DMS53 treated with DMSO at 0.1 percent for 48 hours (cell line): ENCODE measurements at regions not wholly inside any gene's neighbourhood (a gene's known extent, or its start where the extent isn't known, plus 50 kb on each side); places are given as distances from the start of the nearest gene placed in this dataset.
A peak's percentile ranks its signal among the peaks of the same experiment; 100 is the strongest.

Experiments used
- DNase-seq: peaks from one replicate; lab custom pipeline; 2025; ENCODE audit not compliant: unreplicated experiment; lab: John Stamatoyannopoulos, UW

GRCh38 chr5:54721116-54721515, 203.6 kb downstream of the SNX18 start:
- DNase-seq = no peak

- no peak for DNase-seq
These were observed 202.8 kb downstream of the SNX18 start for GRCh38 chr5:54720341-54720740.

DNA sequence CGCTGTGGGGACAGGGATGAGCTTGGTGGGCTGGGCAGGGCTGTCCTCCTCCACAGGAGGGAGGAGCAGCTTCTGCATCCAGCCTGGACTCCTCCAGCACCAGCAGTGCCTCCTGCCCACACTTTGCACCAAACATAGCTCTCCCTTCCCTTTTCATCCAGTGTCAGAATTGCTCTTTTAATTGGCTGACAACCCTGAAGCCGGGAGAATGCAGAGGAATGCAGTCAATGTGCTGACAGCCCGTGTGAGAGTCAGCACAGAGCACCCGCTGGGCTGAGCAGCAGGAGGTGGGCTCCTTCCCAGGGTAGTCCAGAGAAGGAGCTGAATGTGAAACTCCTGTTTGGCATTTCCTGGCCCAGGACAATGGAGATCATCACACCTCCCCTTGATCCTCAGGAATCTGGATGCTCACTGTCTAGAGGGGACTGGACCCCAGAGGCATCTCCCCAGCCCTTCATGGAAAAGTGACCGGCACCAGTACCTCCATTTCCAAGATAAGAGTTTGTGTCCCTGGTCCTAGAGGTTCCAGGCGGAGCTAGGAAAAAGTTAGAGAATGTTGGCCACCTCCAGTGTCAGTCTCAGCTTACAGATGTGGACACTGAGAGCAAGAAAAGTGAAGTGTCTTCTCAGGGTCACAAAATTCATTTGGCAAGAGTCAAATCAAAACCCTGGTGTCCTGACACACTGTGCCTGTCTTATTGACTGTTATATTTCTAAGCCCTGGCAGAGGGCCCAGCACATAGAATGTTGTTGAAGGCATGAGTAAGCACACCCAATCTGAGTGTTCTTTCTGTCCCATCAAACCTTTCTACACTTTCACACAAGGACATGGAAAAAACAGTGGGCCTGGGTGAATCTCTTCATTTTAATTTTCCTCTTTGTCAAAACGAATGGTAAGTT, 202.1 kb downstream of the SNX18 start:
- no peak for DNase-seq

DNA sequence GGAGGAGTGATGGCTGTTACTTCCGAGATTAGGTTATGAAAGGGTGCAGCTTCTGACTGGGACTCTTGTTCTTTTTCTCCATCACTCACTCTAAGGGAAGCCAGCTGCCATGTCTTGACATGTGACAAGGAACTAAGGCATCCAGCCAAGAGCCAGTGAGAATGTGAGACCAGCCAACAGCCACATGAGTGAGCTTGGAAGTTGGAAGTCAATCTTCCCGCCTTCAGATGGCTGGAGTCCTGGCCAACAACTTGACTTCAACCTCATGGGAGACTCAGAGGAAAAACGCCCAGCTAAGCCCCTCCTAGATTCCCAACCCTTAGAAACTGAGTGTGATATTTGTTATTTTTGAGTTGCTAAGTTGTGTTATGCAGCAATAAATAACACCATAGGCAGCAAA, 201.1 kb downstream of the SNX18 start:
- DNase-seq = no peak

GRCh38 chr5:54717870-54718269, 200.3 kb downstream of the SNX18 start:
- DNase-seq = no peak

DNA sequence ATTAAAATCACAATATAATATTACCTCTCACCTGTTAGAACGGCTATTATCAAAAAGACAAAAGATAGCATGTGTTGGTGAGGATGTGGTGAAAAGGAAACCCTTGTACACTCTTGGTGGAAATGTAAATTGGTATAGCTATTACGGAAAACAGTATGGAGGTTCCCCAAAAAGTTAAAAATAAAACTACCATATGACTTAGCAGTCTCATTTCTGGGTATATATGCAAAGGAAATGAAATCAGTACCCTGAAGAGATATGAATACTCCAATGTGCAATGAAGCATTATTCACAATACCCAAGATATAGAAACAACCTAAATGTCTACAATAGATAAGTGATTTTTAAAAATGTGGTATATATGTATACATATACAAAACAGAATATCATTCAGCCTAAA, 199.9 kb downstream of the SNX18 start:
- no peak for DNase-seq

DNA sequence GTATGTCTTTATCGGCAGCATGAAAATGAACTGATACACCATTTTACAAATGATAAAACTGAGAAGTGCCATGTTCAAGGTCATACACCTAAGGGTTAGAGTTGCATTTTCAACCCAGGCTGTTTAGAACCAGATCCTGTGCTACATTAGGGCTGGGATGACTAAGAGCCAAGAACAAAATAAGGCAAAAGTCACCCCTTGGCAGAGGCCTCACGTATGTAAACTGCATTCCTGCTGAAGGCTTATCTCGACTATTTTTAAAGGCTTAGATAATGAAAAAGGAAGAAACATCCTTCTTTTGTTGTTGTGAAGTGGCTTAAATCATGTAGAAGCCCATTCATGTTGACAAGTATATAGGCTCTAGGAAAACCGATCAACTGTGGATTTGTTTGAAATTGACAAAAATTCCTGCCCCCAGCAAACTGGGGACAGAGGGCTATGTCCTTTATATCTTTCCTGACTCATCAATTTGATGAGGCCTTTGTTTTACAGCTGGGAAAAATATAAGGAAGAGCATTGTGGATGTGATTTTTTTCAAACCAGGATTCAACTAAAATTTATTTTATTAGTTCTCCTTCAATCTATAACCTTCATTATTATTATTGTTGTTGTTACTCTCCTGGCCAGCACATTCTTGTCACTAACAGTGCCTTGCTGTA, 196.5 kb downstream of the SNX18 start:
- DNase-seq = no peak

GRCh38 chr5:54709096-54709495, 191.5 kb downstream of the SNX18 start:
- DNase-seq = no peak

DNA sequence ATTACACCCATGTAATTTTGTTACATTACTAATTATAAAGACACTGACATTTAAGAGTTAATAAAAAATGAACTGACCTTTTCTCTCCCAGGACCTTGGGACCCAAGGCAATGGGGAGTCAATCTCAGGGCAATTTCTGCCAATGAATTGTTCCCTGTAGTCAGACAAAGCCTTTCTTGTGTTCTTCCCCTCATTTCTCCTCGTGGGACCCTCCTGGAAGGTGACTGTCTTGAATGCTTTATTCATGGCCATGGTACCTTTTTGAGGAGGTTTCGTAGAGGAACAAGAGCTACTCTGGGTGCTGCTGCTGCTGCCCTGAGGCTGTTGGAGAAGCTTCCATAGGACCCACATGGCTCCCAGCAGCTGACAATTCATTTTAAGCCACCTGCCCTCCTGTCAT, 190.3 kb downstream of the SNX18 start:
- no peak for DNase-seq

DNA sequence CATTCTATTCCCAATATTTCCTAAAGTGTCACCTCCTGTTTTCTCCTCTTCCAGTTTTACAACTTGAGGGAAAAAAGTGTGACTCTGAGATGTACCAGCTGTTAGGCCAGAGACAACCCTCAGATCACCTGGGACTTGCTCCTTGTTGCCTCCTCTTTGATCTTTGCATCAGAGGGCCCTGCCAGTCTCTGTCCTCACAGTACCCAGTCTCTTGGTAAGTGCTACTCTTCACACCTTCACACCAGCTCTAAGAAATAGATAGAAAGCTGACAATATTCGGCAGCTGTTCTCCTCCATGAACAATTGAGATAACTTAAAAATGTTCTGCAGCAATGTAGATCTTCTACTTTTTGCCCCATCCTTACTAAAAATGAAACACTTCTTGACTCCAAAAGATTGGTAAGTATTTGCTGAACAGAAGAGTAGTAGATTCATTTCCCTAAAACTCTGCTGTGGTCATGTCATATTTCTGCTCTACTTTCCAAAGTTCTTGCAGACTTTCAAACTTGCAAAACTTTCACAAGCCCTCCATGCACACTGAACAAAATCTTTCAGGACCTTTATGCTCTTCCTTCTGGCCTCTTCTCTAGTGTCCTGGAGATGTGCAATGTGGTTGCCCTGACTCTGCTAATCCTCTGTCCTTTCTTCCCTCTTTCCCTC, 188.6 kb downstream of the SNX18 start:
- no peak for DNase-seq

DNA sequence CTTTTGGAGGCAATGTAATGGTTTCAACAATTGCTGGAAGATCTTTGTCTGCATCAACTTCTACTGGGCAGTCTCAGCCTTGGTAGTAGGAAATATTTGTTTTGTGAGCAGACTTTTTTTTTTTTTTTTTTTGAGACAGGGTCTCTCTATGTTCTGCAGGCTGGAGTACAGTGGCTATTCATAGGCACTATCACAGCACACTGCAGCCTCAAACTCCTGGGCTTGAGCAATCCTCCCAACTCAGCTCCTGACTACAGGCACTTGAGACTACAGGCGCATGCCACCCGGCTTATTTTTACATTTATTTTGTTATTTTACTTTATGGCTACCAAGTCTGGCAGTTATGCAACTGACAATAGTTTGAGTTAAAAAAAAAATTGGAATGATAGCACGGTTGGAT, 187.3 kb downstream of the SNX18 start:
- no peak for DNase-seq

- no peak for DNase-seq
These were observed 186.8 kb downstream of the SNX18 start for GRCh38 chr5:54704333-54704732.

- DNase-seq = no peak
These were observed 186.2 kb downstream of the SNX18 start for GRCh38 chr5:54703565-54704255.

DNA sequence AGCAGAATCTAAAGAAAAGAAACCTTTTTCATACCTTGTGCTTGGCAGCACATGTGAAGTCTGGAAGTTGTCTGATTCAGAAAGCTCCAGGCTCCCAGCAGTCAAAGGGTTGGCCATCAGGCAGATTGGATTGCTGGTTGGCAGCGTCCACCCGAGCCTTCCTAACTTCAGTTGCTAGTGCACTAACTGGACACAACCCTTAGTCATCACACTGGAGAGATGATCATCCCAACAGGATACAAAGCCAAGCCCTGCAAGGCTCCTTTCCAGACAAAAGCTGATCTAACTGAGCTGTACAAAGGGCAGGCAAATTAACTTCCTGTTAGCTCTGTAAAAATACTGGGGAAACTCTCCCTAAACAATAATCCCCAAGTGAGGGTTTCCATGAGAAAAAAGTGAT, 185.6 kb downstream of the SNX18 start:
- DNase-seq = peak; percentile 58

DNA sequence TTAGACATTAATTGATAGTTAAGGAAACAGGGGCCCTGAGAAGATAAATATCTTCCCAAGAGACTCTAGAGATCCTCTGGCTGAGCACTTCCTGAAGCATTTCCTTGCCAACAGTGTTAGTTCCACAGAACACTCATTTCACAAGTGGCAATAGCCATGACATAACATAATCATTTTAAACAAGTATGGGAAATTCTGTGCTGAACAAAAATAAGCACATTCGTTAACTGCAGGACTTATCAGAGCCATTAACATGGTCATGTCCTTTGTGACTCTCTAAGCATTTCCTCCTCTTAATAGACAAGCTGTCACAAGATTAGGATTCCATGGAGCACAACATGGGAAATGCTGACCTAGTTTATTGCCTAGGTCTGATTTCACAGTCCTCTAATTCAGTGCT, 184.9 kb downstream of the SNX18 start:
- DNase-seq = no peak

GRCh38 chr5:54700986-54701578, 183.5 kb downstream of the SNX18 start:
- no peak for DNase-seq

- no peak for DNase-seq
These were observed 179.4 kb downstream of the SNX18 start for GRCh38 chr5:54696931-54697330.

DNA sequence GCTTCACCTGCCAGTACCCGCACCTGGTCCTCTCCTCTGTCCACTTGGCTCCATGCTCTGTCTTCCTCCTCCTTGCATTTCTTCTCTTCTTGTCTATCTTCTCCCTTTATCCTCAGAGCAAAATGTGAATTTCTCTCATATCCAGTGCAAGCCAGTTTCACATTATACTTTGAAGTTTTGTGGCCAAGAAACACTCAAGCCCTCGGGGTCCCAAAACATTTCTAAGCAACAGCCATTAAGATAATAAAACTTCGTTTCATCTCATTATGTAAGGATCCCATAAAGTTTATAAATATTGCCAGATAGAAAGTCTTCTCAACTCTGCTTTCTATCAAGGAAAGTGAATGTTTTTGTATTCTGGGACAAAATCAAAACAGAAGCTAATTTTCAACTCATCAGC, 178.8 kb downstream of the SNX18 start:
- no peak for DNase-seq

- DNase-seq = no peak
These were observed 177.8 kb downstream of the SNX18 start for GRCh38 chr5:54695198-54695966.

DNA sequence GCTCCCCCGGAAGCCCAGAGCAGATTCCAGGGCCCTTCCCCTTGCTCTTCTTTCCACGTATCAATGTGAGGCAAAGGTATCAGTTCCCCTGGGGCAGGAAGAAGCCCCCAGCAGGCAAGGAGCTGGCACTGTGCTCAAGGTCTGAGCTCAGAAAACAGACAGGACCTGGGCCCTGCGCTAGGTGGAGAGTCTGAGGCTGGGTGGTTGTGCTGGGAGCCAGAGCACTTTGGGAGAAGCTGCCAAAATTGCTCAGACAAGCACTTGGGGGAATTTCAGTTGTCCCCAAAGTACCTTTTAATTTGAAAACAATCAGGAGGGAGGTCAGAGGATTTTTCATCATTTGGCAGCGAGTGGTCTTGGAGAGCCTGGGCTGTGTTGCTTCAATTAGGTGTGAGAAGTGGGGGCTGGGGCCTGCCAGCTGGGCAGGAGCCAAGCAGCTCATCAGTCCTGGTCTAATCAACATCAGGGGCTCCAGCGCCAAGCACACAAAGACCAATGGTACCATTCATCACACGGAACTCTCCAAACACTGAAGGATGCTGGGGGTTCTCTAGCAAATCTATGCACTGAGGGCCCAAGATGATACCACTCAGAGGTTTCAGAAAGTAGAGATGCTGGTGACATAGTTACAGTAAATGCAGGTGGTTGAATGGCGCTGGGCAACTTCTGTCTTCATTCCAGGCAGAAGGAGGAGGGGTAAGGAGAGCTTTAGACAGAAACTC, 176.5 kb downstream of the SNX18 start:
- DNase-seq = no peak
